ENCODE measurements at regions not wholly inside any gene's neighbourhood (a gene's known extent, or its start where the extent isn't known, plus 50 kb on each side); places are given as distances from the start of the nearest gene placed in this dataset.
"Not testable (repeated sequence)": the region's sequence is repeated elsewhere in the genome, so short reads cannot be mapped to it uniquely, and the experiment has no call there.

- no peak overlapping the region for H3K4me3 ChIP-seq (ENCODE audit: low read depth in 1 of 2, low read length in 2 of 2)
- H3K27me3 ChIP-seq (ENCODE audit: control insufficient read depth in 1 of 2, insufficient read depth in 2 of 2, low read length in 2 of 2) = no peaks in the 10 kb centered on the region
- no peaks in the 10 kb centered on the region for H3K4me1 ChIP-seq (ENCODE audit: control insufficient read depth in 2 of 2, insufficient read depth in 2 of 2, low read length in 1 of 2)
- peaks cover 0 to 2% of the 10 kb centered on the region in 2 donors for H3K9me3 ChIP-seq (ENCODE audit: control insufficient read depth in 2 of 2, insufficient read depth in 1 of 2, low read depth in 1 of 2, low read length in 1 of 2)
- 81 to 86% methylated on average over 3 of the region's 3 CpGs for WGBS, 2 donors
- H3K36me3 ChIP-seq (ENCODE audit: control insufficient read depth in 2 of 2, insufficient read depth in 2 of 2, low read length in 1 of 2) = no peaks in the 10 kb centered on the region
- H3K27ac ChIP-seq (ENCODE audit: low read depth in 2 of 2, low read length in 1 of 2) = no peak overlapping the region
These were observed 329.3 kb downstream of the INSIG2 start for GRCh38 chr2:118417406-118418120.

- H3K27me3 ChIP-seq (ENCODE audit: control insufficient read depth in 1 of 2, insufficient read depth in 2 of 2, low read length in 2 of 2); H3K9me3 ChIP-seq (ENCODE audit: control insufficient read depth in 2 of 2, insufficient read depth in 1 of 2, low read depth in 1 of 2, low read length in 1 of 2); H3K4me1 ChIP-seq (ENCODE audit: control insufficient read depth in 2 of 2, insufficient read depth in 2 of 2, low read length in 1 of 2); H3K4me3 ChIP-seq (ENCODE audit: low read depth in 1 of 2, low read length in 2 of 2); H3K27ac ChIP-seq (ENCODE audit: low read depth in 2 of 2, low read length in 1 of 2); H3K36me3 ChIP-seq (ENCODE audit: control insufficient read depth in 2 of 2, insufficient read depth in 2 of 2, low read length in 1 of 2): not testable (repeated sequence)
- 50 to 69% methylated on average over 1 of the region's 1 CpG for WGBS, 2 donors
These were observed 326.9 kb downstream of the INSIG2 start for GRCh38 chr2:118415186-118415585.

GRCh38 chr2:118403658-118404451, 315.6 kb downstream of the INSIG2 start:
- Histone ChIP-seq H3K27ac (ENCODE audit: low read depth in 2 of 2, low read length in 1 of 2) (no peak overlapping the region), H3K9me3 (ENCODE audit: control insufficient read depth in 2 of 2, insufficient read depth in 1 of 2, low read depth in 1 of 2, low read length in 1 of 2) (no peaks in the 10 kb centered on the region), H3K27me3 (ENCODE audit: control insufficient read depth in 1 of 2, insufficient read depth in 2 of 2, low read length in 2 of 2) (no peaks in the 10 kb centered on the region), H3K4me3 (ENCODE audit: low read depth in 1 of 2, low read length in 2 of 2) (no peak overlapping the region), H3K36me3 (ENCODE audit: control insufficient read depth in 2 of 2, insufficient read depth in 2 of 2, low read length in 1 of 2) (no peaks in the 10 kb centered on the region), H3K4me1 (ENCODE audit: control insufficient read depth in 2 of 2, insufficient read depth in 2 of 2, low read length in 1 of 2) (no peaks in the 10 kb centered on the region)
- WGBS, 2 donors = 65 to 66% methylated on average over 5 of the region's 5 CpGs

- H3K27me3 ChIP-seq (ENCODE audit: control insufficient read depth in 1 of 2, insufficient read depth in 2 of 2, low read length in 2 of 2) = no peaks in the 10 kb centered on the region
- no peaks in the 10 kb centered on the region for H3K36me3 ChIP-seq (ENCODE audit: control insufficient read depth in 2 of 2, insufficient read depth in 2 of 2, low read length in 1 of 2)
- WGBS, 2 donors = 40 to 63% methylated on average over 2 of the region's 2 CpGs
- H3K4me3 ChIP-seq (ENCODE audit: low read depth in 1 of 2, low read length in 2 of 2) = no peak overlapping the region
- no peak overlapping the region for H3K27ac ChIP-seq (ENCODE audit: low read depth in 2 of 2, low read length in 1 of 2)
- H3K4me1 ChIP-seq (ENCODE audit: control insufficient read depth in 2 of 2, insufficient read depth in 2 of 2, low read length in 1 of 2) = peaks cover 0 to 7% of the 10 kb centered on the region in 2 donors
- peaks cover 0 to 2% of the 10 kb centered on the region in 2 donors for H3K9me3 ChIP-seq (ENCODE audit: control insufficient read depth in 2 of 2, insufficient read depth in 1 of 2, low read depth in 1 of 2, low read length in 1 of 2)
These were observed 300.5 kb downstream of the INSIG2 start for GRCh38 chr2:118388771-118389170.

- no peaks in the 10 kb centered on the region for H3K36me3 ChIP-seq (ENCODE audit: control insufficient read depth in 2 of 2, insufficient read depth in 2 of 2, low read length in 1 of 2)
- H3K9me3 ChIP-seq (ENCODE audit: control insufficient read depth in 2 of 2, insufficient read depth in 1 of 2, low read depth in 1 of 2, low read length in 1 of 2) = peaks cover 0 to 2% of the 10 kb centered on the region in 2 donors
- 63 to 76% methylated on average over 1 of the region's 1 CpG for WGBS, 2 donors
- H3K27me3 ChIP-seq (ENCODE audit: control insufficient read depth in 1 of 2, insufficient read depth in 2 of 2, low read length in 2 of 2) = no peaks in the 10 kb centered on the region
- H3K4me1 ChIP-seq (ENCODE audit: control insufficient read depth in 2 of 2, insufficient read depth in 2 of 2, low read length in 1 of 2) = peaks cover 0 to 7% of the 10 kb centered on the region in 2 donors
- H3K4me3 ChIP-seq (ENCODE audit: low read depth in 1 of 2, low read length in 2 of 2) = no peak overlapping the region
- peak overlapping the region in 1 of 2 donors; percentile 37 for H3K27ac ChIP-seq (ENCODE audit: low read depth in 2 of 2, low read length in 1 of 2)
These were observed 299.2 kb downstream of the INSIG2 start for GRCh38 chr2:118387509-118387908.

- Histone ChIP-seq H3K36me3 (ENCODE audit: control insufficient read depth in 2 of 2, insufficient read depth in 2 of 2, low read length in 1 of 2) (no peaks in the 10 kb centered on the region), H3K9me3 (ENCODE audit: control insufficient read depth in 2 of 2, insufficient read depth in 1 of 2, low read depth in 1 of 2, low read length in 1 of 2) (peaks cover 0 to 2% of the 10 kb centered on the region in 2 donors), H3K27me3 (ENCODE audit: control insufficient read depth in 1 of 2, insufficient read depth in 2 of 2, low read length in 2 of 2) (no peaks in the 10 kb centered on the region), H3K27ac (ENCODE audit: low read depth in 2 of 2, low read length in 1 of 2) (no peak overlapping the region), H3K4me3 (ENCODE audit: low read depth in 1 of 2, low read length in 2 of 2) (no peak overlapping the region), H3K4me1 (ENCODE audit: control insufficient read depth in 2 of 2, insufficient read depth in 2 of 2, low read length in 1 of 2) (peaks cover 0 to 7% of the 10 kb centered on the region in 2 donors)
- WGBS, 2 donors = 65 to 72% methylated on average over 9 of the region's 9 CpGs
These were observed 298.5 kb downstream of the INSIG2 start for GRCh38 chr2:118386641-118387302.

GRCh38 chr2:118380915-118381653, 292.8 kb downstream of the INSIG2 start:
- WGBS, 2 donors = 54 to 57% methylated on average over 3 of the region's 3 CpGs
- Histone ChIP-seq H3K27me3 (ENCODE audit: control insufficient read depth in 1 of 2, insufficient read depth in 2 of 2, low read length in 2 of 2) (no peaks in the 10 kb centered on the region), H3K9me3 (ENCODE audit: control insufficient read depth in 2 of 2, insufficient read depth in 1 of 2, low read depth in 1 of 2, low read length in 1 of 2) (peaks cover 0 to 4% of the 10 kb centered on the region in 2 donors), H3K4me1 (ENCODE audit: control insufficient read depth in 2 of 2, insufficient read depth in 2 of 2, low read length in 1 of 2) (no peaks in the 10 kb centered on the region), H3K27ac (ENCODE audit: low read depth in 2 of 2, low read length in 1 of 2) (no peak overlapping the region), H3K36me3 (ENCODE audit: control insufficient read depth in 2 of 2, insufficient read depth in 2 of 2, low read length in 1 of 2) (no peaks in the 10 kb centered on the region), H3K4me3 (ENCODE audit: low read depth in 1 of 2, low read length in 2 of 2) (no peak overlapping the region)

GRCh38 chr2:118375907-118376485, 287.7 kb downstream of the INSIG2 start:
- no peaks in the 10 kb centered on the region for H3K4me1 ChIP-seq (ENCODE audit: control insufficient read depth in 2 of 2, insufficient read depth in 2 of 2, low read length in 1 of 2)
- no peaks in the 10 kb centered on the region for H3K27me3 ChIP-seq (ENCODE audit: control insufficient read depth in 1 of 2, insufficient read depth in 2 of 2, low read length in 2 of 2)
- WGBS, 2 donors = 72 to 75% methylated on average over 10 of the region's 10 CpGs
- H3K4me3 ChIP-seq (ENCODE audit: low read depth in 1 of 2, low read length in 2 of 2) = no peak overlapping the region
- no peak overlapping the region for H3K27ac ChIP-seq (ENCODE audit: low read depth in 2 of 2, low read length in 1 of 2)
- peaks cover 0 to 2% of the 10 kb centered on the region in 2 donors for H3K9me3 ChIP-seq (ENCODE audit: control insufficient read depth in 2 of 2, insufficient read depth in 1 of 2, low read depth in 1 of 2, low read length in 1 of 2)
- H3K36me3 ChIP-seq (ENCODE audit: control insufficient read depth in 2 of 2, insufficient read depth in 2 of 2, low read length in 1 of 2) = no peaks in the 10 kb centered on the region
